ENCODE measurements at regions not wholly inside any gene's neighbourhood (a gene's known extent, or its start where the extent isn't known, plus 50 kb on each side); places are given as distances from the start of the nearest gene placed in this dataset.
"Not testable (repeated sequence)": the region's sequence is repeated elsewhere in the genome, so short reads cannot be mapped to it uniquely, and the experiment has no call there.

- H3K27me3 Mint-ChIP-seq (ENCODE audit: insufficient read depth): no peaks in the 10 kb centered on the region
- H3K36me3 Mint-ChIP-seq (ENCODE audit: low read depth): no peaks in the 10 kb centered on the region
- no peak overlapping the region for H3K27ac Mint-ChIP-seq
- no peak overlapping the region for H3K27ac ChIP-seq (ENCODE audit: low read depth, low read length)
- DNase-seq: no peak
- H3K4me1 ChIP-seq (ENCODE audit: control insufficient read depth, insufficient read depth, low read length): no peaks in the 10 kb centered on the region
- no peak for TF ChIP-seq CTCF (conservative IDR thresholded peaks at IDR 0.05)
- no peaks in the 10 kb centered on the region for H3K4me1 Mint-ChIP-seq
- H3K27me3 ChIP-seq (ENCODE audit: control insufficient read depth, insufficient read depth, low read length, poor library complexity, severe bottlenecking): no peaks in the 10 kb centered on the region
- no peak overlapping the region for H3K4me3 Mint-ChIP-seq
- peaks cover 3% of the 10 kb centered on the region for H3K9me3 Mint-ChIP-seq
- no peaks in the 10 kb centered on the region for H3K36me3 ChIP-seq (ENCODE audit: control insufficient read depth, insufficient read depth, low read length)
- no peak overlapping the region for H3K4me3 ChIP-seq (ENCODE audit: low read length)
- H3K9me3 ChIP-seq (ENCODE audit: control insufficient read depth, low read length): peaks cover 7% of the 10 kb centered on the region
- no peak overlapping the region for H3K9ac ChIP-seq (ENCODE audit: extremely low read depth, low read length, poor library complexity, severe bottlenecking)
- 88 to 100% methylated on average over 1 to 2 of the region's 2 CpGs for WGBS, 2 experiments (ENCODE audit: insufficient coverage in 1 of 2, insufficient read length in 1 of 2)
These were observed 320.8 kb downstream of the PTPRC start for GRCh38 chr1:198959676-198960075.

GRCh38 chr1:198963796-198964195, 325.0 kb downstream of the PTPRC start:
- not testable (repeated sequence) for H3K4me1 Mint-ChIP-seq; H3K4me1 ChIP-seq (ENCODE audit: control insufficient read depth, insufficient read depth, low read length); DNase-seq; H3K9me3 Mint-ChIP-seq; H3K9me3 ChIP-seq (ENCODE audit: control insufficient read depth, low read length); H3K9ac ChIP-seq (ENCODE audit: extremely low read depth, low read length, poor library complexity, severe bottlenecking); H3K27me3 Mint-ChIP-seq (ENCODE audit: insufficient read depth); H3K4me3 ChIP-seq (ENCODE audit: low read length); H3K36me3 Mint-ChIP-seq (ENCODE audit: low read depth); H3K36me3 ChIP-seq (ENCODE audit: control insufficient read depth, insufficient read depth, low read length); H3K27me3 ChIP-seq (ENCODE audit: control insufficient read depth, insufficient read depth, low read length, poor library complexity, severe bottlenecking); H3K27ac ChIP-seq (ENCODE audit: low read depth, low read length); H3K27ac Mint-ChIP-seq; H3K4me3 Mint-ChIP-seq

GRCh38 chr1:198966519-198966918, 327.7 kb downstream of the PTPRC start:
- WGBS, 2 experiments (ENCODE audit: insufficient coverage in 1 of 2, insufficient read length in 1 of 2): 90 to 92% methylated on average over 3 to 4 of the region's 4 CpGs
- no peak for DNase-seq
- Histone ChIP-seq H3K4me1 (ENCODE audit: control insufficient read depth, insufficient read depth, low read length) (no peaks in the 10 kb centered on the region), H3K36me3 (ENCODE audit: control insufficient read depth, insufficient read depth, low read length) (no peaks in the 10 kb centered on the region), H3K9ac (ENCODE audit: extremely low read depth, low read length, poor library complexity, severe bottlenecking) (no peak overlapping the region), H3K4me3 (ENCODE audit: low read length) (no peak overlapping the region), H3K27me3 (ENCODE audit: control insufficient read depth, insufficient read depth, low read length, poor library complexity, severe bottlenecking) (no peaks in the 10 kb centered on the region), H3K9me3 (ENCODE audit: control insufficient read depth, low read length) (peaks cover 3% of the 10 kb centered on the region), H3K27ac (ENCODE audit: low read depth, low read length) (no peak overlapping the region)
- Mint-ChIP-seq H3K4me1 (peaks cover 12% of the 10 kb centered on the region), H3K9me3 (no peaks in the 10 kb centered on the region), H3K27me3 (ENCODE audit: insufficient read depth) (peaks cover 5% of the 10 kb centered on the region), H3K36me3 (ENCODE audit: low read depth) (no peaks in the 10 kb centered on the region), H3K4me3 (no peak overlapping the region), H3K27ac (no peak overlapping the region)
- TF ChIP-seq CTCF (conservative IDR thresholded peaks at IDR 0.05): no peak

GRCh38 chr1:198967566-198967965, 328.7 kb downstream of the PTPRC start:
- Histone ChIP-seq H3K4me1 (ENCODE audit: control insufficient read depth, insufficient read depth, low read length) (no peaks in the 10 kb centered on the region), H3K4me3 (ENCODE audit: low read length) (no peak overlapping the region), H3K9ac (ENCODE audit: extremely low read depth, low read length, poor library complexity, severe bottlenecking) (no peak overlapping the region), H3K27me3 (ENCODE audit: control insufficient read depth, insufficient read depth, low read length, poor library complexity, severe bottlenecking) (no peaks in the 10 kb centered on the region), H3K36me3 (ENCODE audit: control insufficient read depth, insufficient read depth, low read length) (no peaks in the 10 kb centered on the region), H3K9me3 (ENCODE audit: control insufficient read depth, low read length) (peaks cover 3% of the 10 kb centered on the region), H3K27ac (ENCODE audit: low read depth, low read length) (no peak overlapping the region)
- no peak overlapping the region for H3K4me3 Mint-ChIP-seq
- H3K4me1 Mint-ChIP-seq: peaks cover 12% of the 10 kb centered on the region
- peaks cover 5% of the 10 kb centered on the region for H3K27me3 Mint-ChIP-seq (ENCODE audit: insufficient read depth)
- DNase-seq: no peak
- no peak overlapping the region for H3K27ac Mint-ChIP-seq
- no peak for TF ChIP-seq CTCF (conservative IDR thresholded peaks at IDR 0.05)
- no peaks in the 10 kb centered on the region for H3K9me3 Mint-ChIP-seq
- no peaks in the 10 kb centered on the region for H3K36me3 Mint-ChIP-seq (ENCODE audit: low read depth)

Measured in endodermal cell (in vitro differentiated cells).